Esophagus (tissue), 2 donors: ENCODE measurements at regions not wholly inside any gene's neighbourhood (a gene's known extent, or its start where the extent isn't known, plus 50 kb on each side); places are given as distances from the start of the nearest gene placed in this dataset.

ENCODE experiments used
- H3K27ac ChIP-seq, 2 donors: one replicate each; pipeline ENCODE4 v1.5.1; 2013; ENCODE audit warnings: low read depth in 2 of 2, mild to moderate bottlenecking in 2 of 2, inconsistent platforms in 1 of 2, low read length in 1 of 2, moderate library complexity in 1 of 2
- H3K27me3 ChIP-seq, 2 donors: one replicate each; pipeline ENCODE4 v1.6.1; 2013; ENCODE audit warnings: low read length in 2 of 2, control low read depth in 1 of 2, mild to moderate bottlenecking in 1 of 2; ENCODE audit not compliant: insufficient read depth in 2 of 2, control insufficient read depth in 1 of 2
- H3K36me3 ChIP-seq, 2 donors: one replicate each; pipeline ENCODE4 v1.6.1; 2013; ENCODE audit warnings: low read length in 1 of 2; ENCODE audit not compliant: control insufficient read depth in 2 of 2, insufficient read depth in 2 of 2
- H3K4me1 ChIP-seq, 2 donors: one replicate each; pipeline ENCODE4 v1.6.1; 2013; ENCODE audit warnings: low read length in 1 of 2; ENCODE audit not compliant: control insufficient read depth in 2 of 2, insufficient read depth in 2 of 2
- H3K4me3 ChIP-seq, 2 donors: one replicate each; pipeline ENCODE4 v1.5.1; 2013; ENCODE audit warnings: low read length in 2 of 2, mild to moderate bottlenecking in 2 of 2, low read depth in 1 of 2, moderate library complexity in 1 of 2
- H3K9me3 ChIP-seq, 2 donors: one replicate each; pipeline ENCODE4 v1.6.1; 2013; ENCODE audit warnings: mild to moderate bottlenecking in 2 of 2, low read depth in 1 of 2, low read length in 1 of 2, moderate library complexity in 1 of 2; ENCODE audit not compliant: control insufficient read depth in 2 of 2, insufficient read depth in 1 of 2
- WGBS, 2 donors: extraction: QIAGEN DNeasy Blood & Tissue Kit; methylation state at CpG; one replicate each; pipeline ENCODE4 v1.1.7; 2013; 5-methylcytosine and 5-hydroxymethylcytosine counted together
- donor health status: healthy with polysubstance abuse.
- donor health status: Bipolar disorder and iron deficiency.

GRCh38 chr10:29795850-29796249, 161.1 kb upstream of the SVIL start:
- WGBS, 2 donors = 54 to 60% methylated on average over 4 of the region's 4 CpGs

GRCh38 chr10:29794776-29795611, 160.2 kb upstream of the SVIL start:
- Histone ChIP-seq H3K36me3 (no peaks in the 10 kb centered on the region), H3K27me3 (no peaks in the 10 kb centered on the region), H3K4me1 (no peaks in the 10 kb centered on the region), H3K9me3 (no peaks in the 10 kb centered on the region), H3K27ac (peak overlapping the region; percentile 43 to 51), H3K4me3 (no peak overlapping the region)
- WGBS, 2 donors = 65 to 67% methylated on average over 11 of the region's 11 CpGs

More at GRCh38 chr10:29795850-29796249, 161.1 kb upstream of the SVIL start:
- H3K9me3 ChIP-seq = no peaks in the 10 kb centered on the region
- no peaks in the 10 kb centered on the region for H3K36me3 ChIP-seq
- no peak overlapping the region for H3K4me3 ChIP-seq
- H3K27ac ChIP-seq = peak overlapping the region; percentile 45 to 53
- no peaks in the 10 kb centered on the region for H3K4me1 ChIP-seq
- no peaks in the 10 kb centered on the region for H3K27me3 ChIP-seq

GRCh38 chr10:29791773-29792172, 157.0 kb upstream of the SVIL start:
- no peaks in the 10 kb centered on the region for H3K9me3 ChIP-seq
- no peaks in the 10 kb centered on the region for H3K27me3 ChIP-seq
- no peaks in the 10 kb centered on the region for H3K36me3 ChIP-seq
- H3K4me3 ChIP-seq = no peak overlapping the region
- H3K4me1 ChIP-seq = no peaks in the 10 kb centered on the region
- H3K27ac ChIP-seq = no peak overlapping the region
- WGBS, 2 donors = 84 to 90% methylated on average over 3 of the region's 3 CpGs

GRCh38 chr10:29790207-29790606, 155.4 kb upstream of the SVIL start:
- WGBS, 2 donors = 17 to 22% methylated on average over 2 of the region's 2 CpGs
- peak overlapping the region in 1 of 2 donors; percentile 47 for H3K27ac ChIP-seq
- H3K4me3 ChIP-seq = no peak overlapping the region
- no peaks in the 10 kb centered on the region for H3K27me3 ChIP-seq
- no peaks in the 10 kb centered on the region for H3K9me3 ChIP-seq
- no peaks in the 10 kb centered on the region for H3K4me1 ChIP-seq
- no peaks in the 10 kb centered on the region for H3K36me3 ChIP-seq

DNA sequence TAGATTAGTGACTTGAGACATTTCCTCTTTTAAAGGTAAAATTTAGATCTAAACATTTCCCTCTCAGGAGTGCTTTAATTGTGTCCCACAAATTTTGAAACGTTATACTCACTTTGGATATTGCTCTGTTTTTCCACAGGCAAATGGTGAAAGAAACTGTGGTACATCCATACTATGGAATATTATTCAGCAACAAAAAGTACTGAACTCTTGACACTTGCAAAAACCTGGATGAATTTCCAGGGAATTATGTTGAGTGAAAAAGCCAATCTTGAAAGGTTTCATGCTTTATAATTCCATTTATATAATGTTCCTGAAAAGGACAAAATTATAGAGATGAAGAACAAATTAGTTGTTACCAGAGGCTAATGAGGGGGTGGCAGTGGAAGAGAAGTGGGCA, 153.3 kb upstream of the SVIL start:
- H3K27me3 ChIP-seq = no peaks in the 10 kb centered on the region
- H3K36me3 ChIP-seq = no peaks in the 10 kb centered on the region
- H3K27ac ChIP-seq = no peak overlapping the region
- WGBS, 2 donors = 69 to 81% methylated on average over 1 of the region's 1 CpG
- no peak overlapping the region for H3K4me3 ChIP-seq
- no peaks in the 10 kb centered on the region for H3K9me3 ChIP-seq
- no peaks in the 10 kb centered on the region for H3K4me1 ChIP-seq

GRCh38 chr10:29785701-29786100, 150.9 kb upstream of the SVIL start:
- WGBS, 2 donors = 84 to 86% methylated on average over 2 of the region's 2 CpGs

GRCh38 chr10:29784175-29784773, 149.5 kb upstream of the SVIL start:
- WGBS, 2 donors = 22 to 37% methylated on average over 7 of the region's 7 CpGs

More at GRCh38 chr10:29785701-29786100, 150.9 kb upstream of the SVIL start:
- Histone ChIP-seq H3K36me3 (no peaks in the 10 kb centered on the region), H3K4me1 (no peaks in the 10 kb centered on the region), H3K9me3 (no peaks in the 10 kb centered on the region), H3K27me3 (no peaks in the 10 kb centered on the region), H3K27ac (peak overlapping the region in 1 of 2 donors; percentile 40), H3K4me3 (no peak overlapping the region)

DNA sequence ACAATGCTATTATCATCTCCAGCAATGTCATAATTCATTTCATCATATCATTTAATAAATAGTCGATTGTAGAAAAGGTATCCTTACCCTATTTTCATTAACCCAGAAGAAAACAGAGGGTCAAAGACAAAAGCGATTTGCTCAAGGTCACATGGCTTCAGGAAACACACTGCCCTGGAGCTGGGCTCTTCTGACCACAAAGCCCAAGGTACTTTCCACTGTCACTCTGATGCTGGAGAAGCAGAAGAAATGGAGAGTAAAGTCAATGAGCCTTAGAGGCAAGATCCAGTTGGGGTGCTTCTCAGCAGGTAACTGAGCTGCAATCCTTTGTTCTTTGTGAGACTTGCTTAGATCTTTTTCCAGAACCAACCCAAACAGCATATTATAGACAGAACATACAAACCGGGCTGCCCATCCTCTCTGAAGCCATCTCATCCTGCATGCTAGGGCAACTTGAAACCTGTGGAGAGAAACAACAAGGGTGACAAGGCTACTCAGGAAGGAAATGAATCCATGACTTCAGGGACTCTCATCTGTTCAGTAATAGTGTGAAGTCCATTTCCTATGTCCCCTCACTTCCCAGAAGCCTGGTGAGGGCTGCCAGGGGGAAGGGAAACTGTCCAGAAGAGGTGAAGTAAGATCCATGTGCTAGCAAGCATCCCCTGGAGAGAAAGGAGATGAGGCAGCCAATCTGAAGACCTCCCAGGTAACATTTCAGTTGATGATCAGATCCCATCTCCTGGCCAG, 148.6 kb upstream of the SVIL start:
- H3K27ac ChIP-seq = peak overlapping the region in 1 of 2 donors; percentile 33
- no peaks in the 10 kb centered on the region for H3K4me1 ChIP-seq
- no peak overlapping the region for H3K4me3 ChIP-seq
- no peaks in the 10 kb centered on the region for H3K9me3 ChIP-seq
- 64 to 72% methylated on average over 3 of the region's 3 CpGs for WGBS, 2 donors
- no peaks in the 10 kb centered on the region for H3K27me3 ChIP-seq
- H3K36me3 ChIP-seq = no peaks in the 10 kb centered on the region

More at GRCh38 chr10:29784175-29784773, 149.5 kb upstream of the SVIL start:
- Histone ChIP-seq H3K36me3 (no peaks in the 10 kb centered on the region), H3K9me3 (no peaks in the 10 kb centered on the region), H3K4me3 (no peak overlapping the region), H3K27ac (peak overlapping the region in 1 of 2 donors; percentile 66), H3K4me1 (no peaks in the 10 kb centered on the region), H3K27me3 (no peaks in the 10 kb centered on the region)

GRCh38 chr10:29780639-29781038, 145.9 kb upstream of the SVIL start:
- H3K36me3 ChIP-seq = no peaks in the 10 kb centered on the region
- H3K4me3 ChIP-seq = no peak overlapping the region
- H3K27ac ChIP-seq = no peak overlapping the region
- H3K4me1 ChIP-seq = no peaks in the 10 kb centered on the region
- H3K9me3 ChIP-seq = no peaks in the 10 kb centered on the region
- no peaks in the 10 kb centered on the region for H3K27me3 ChIP-seq
- 83% methylated on average over 3 of the region's 3 CpGs for WGBS, 2 donors
